GM19468 (cell line): ENCODE measurements at regions not wholly inside any gene's neighbourhood (a gene's known extent, or its start where the extent isn't known, plus 50 kb on each side); places are given as distances from the start of the nearest gene placed in this dataset.
"Not testable (repeated sequence)": the region's sequence is repeated elsewhere in the genome, so short reads cannot be mapped to it uniquely, and the experiment has no call there.

Experiments used
- ATAC-seq: cut with Tn5 transposase; IDR thresholded peaks from one replicate; pipeline ENCODE4 v1.9.1; 2021; ENCODE audit warnings: mild to moderate bottlenecking, moderate library complexity, moderate number of reproducible peaks; ENCODE audit not compliant: unreplicated experiment; ENCODE audit errors: extremely low read depth

DNA sequence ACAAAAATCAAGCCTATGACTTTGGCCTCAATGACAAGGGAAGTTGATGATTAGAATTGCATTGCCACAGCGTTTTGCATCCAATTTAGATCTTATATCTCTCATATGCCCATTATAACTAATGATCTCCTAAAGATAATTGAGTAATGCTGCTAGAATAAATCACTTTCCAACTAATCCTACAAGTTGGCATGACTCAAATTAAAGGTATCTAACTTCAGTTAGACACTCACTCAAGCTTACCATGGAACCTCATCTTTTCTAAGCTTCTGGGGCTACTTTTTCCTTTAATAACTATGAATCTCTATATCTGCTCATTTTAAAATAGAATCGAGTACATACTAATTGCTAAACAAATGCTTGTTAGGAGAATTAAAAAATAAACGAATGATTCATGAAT lies 427.8 kb downstream of the BTG1 start:
- ATAC-seq: no peak

- not testable (repeated sequence) for ATAC-seq
These were observed 433.7 kb downstream of the BTG1 start for GRCh38 chr12:91711925-91712324.

DNA sequence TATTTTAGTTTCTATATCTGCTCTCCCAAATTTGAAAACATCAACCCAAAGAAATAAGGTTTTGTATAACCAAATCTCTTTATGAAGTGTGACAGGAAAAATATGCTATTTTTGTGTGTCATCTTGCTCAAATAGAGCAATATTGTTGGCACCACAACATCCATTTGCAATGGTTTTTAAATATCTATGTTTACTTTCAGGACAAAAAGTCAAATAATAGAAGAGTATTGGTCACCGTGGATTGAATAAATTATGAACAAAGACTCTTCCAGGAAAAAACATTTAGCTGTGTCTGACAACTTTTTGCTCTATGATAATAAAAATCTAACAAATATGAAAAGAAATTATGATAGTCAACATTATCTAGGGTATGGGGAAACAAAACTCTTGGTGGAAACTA lies 439.2 kb downstream of the BTG1 start:
- ATAC-seq: no peak

DNA sequence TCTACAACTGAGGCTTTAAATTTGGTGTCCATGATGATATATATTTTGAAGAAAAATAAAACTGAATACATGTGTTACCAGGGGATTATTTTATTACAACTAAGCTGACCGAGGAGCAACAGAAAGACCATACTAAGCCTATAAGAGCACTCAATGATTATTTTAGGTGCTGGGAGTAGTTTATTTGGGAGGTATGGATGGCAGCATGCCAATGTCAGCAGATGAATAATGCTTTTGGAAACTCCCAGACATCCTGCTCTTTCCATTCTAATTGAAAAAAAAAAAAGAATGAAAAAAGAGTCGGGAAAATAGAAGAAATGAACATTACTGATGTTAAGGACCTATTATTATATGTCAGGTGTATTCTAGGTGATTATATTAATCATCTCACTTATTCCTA lies 441.2 kb downstream of the BTG1 start:
- no peak for ATAC-seq

GRCh38 chr12:91703491-91704283 lies 442.0 kb downstream of the BTG1 start:
- no peak for ATAC-seq

DNA sequence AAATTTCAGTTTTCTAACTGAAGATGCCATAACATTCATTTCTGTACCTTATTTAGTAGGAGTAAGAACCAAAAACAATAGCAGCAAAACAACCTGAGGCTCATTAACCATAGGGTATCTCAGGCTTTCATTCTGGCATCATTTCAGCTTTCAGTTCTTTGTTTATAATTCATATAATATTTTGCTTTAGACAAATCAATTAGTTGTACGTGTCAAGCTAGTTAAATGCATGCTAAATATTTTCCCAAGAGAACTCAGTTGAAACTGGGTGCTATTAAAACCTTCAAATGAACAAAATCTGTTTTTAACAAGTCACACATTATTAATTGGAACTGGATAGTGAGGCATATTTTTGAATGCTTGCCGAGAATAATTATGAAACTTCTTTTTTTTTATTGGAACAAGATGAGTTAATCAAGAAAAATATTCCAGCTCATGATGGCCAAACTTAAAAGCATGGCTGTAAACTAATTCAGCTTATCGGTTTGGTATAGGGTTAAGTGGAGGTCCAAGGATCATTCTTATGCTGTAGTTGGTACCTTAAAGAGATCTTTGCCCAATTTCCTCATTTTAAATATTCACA lies 442.7 kb downstream of the BTG1 start:
- ATAC-seq: no peak

- no peak for ATAC-seq
These were observed 449.7 kb downstream of the BTG1 start for GRCh38 chr12:91695964-91696363.

GRCh38 chr12:91695406-91695805 lies 450.2 kb downstream of the BTG1 start:
- not testable (repeated sequence) for ATAC-seq

- no peak for ATAC-seq
These were observed 455.1 kb downstream of the BTG1 start for GRCh38 chr12:91690531-91690930.

GRCh38 chr12:91687052-91688017 lies 458.3 kb downstream of the BTG1 start:
- no peak for ATAC-seq

DNA sequence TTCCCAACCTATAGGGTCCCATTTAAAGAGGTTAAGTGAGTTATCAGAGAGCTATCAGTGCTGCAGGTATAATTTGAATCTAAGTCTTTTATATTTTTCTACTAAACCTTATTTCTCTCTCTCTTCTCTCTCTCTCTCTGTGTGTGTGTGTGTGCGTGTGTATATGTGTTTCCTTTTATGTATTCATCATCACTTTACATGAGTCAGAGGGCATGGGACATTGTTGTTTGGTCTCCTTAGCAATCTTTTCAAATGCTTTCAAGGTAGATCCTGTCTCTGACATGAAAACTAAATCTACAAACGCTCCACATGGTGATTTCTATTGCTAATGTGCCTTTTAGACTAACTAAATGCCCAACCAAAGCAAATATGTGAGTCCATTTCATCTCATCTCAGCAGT lies 459.7 kb downstream of the BTG1 start:
- no peak for ATAC-seq

- ATAC-seq: no peak
These were observed 463.9 kb downstream of the BTG1 start for GRCh38 chr12:91681751-91682150.

DNA sequence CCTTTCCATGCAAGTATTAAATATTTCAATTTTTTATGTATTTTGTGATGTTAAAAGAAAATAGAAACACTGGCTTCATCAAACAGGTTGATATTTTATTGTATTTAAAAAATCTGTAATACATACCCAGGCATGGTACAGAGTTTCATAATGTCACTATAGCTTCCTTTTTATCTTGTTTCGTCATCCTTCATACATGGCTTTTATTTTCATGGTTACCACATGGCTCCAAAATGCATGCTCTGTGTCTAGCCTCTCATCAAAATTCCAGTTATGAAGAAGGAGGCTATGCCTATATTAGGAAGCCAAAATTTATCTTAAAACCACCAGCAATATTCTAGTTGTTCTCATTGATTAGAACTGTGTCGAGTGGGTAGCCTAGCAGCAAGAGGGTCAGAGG lies 464.8 kb downstream of the BTG1 start:
- no peak for ATAC-seq

DNA sequence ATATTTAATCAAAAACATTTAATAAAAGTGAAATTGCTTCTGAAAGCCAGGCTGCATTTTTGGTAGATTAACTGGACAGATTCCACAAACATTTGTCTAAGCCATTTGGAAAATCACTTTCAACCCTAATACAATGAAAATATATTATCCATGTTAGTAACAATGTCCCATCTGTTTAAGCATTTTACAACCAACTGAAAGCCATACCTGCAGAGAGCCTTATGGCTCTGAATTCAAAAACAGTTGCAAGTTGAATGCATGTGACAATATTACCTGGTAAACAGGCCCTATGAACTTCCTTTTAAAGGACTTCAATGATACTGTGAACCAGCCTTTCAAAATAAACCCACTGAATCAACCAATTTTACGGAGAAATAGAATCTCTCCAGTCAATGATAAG lies 468.1 kb downstream of the BTG1 start:
- ATAC-seq: no peak

DNA sequence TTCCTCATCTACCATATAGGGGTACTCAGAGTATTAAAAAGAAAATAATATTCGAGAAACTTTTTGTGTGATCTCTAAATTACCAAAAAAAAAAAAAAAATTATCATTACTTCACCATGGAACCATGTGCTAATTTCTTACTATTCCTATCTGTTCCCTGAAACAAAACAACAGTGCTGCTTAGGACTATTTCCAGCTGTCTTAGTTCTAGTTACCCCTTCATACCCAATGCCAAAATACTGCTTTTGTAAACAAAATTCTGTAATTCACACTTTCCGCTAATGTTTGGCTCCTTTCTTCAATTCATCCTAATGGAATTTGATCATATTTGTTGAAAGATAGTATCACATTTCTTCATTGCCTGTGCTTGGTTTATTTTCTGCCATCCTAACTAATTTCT lies 470.2 kb downstream of the BTG1 start:
- ATAC-seq: no peak

DNA sequence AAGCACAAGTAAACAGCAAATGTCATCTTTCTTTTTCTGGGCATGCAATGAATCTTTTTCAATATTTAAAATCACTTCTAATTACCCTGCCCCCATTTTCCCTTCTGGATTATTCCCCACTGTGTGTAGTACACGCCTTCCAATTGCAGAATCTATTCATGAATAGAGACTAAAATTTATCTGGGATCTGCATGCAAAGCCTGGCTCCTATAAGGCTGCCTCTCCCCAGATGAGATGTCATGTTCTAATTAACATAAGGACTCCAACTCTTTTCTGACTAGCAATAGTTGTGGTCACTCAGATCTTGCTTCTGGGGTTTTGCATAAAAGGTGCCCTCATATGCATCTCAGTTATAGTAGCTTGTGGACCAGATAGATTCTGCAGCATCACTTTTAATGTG lies 473.5 kb downstream of the BTG1 start:
- ATAC-seq: no peak

DNA sequence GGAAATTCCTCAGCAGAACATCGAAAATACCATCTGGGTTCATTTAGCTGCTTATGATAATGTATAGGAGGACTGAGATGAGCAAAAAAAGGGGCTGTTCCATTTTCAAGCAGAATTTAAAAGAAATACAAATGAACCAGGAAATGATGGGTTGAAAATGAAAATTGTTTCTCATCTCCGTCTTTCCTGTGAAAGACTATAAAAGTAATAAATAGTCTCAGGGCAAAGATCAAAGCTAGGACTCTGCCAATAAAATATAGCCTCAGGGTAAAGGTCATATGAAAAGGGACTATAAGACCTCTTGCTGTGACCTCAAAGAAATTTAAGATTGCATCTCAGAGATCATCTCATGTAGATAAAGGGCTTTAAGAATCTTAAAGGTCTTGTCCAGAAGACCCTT lies 478.0 kb downstream of the BTG1 start:
- no peak for ATAC-seq

- ATAC-seq: no peak
These were observed 481.1 kb upstream of the DCN start for GRCh38 chr12:91663744-91664143.

DNA sequence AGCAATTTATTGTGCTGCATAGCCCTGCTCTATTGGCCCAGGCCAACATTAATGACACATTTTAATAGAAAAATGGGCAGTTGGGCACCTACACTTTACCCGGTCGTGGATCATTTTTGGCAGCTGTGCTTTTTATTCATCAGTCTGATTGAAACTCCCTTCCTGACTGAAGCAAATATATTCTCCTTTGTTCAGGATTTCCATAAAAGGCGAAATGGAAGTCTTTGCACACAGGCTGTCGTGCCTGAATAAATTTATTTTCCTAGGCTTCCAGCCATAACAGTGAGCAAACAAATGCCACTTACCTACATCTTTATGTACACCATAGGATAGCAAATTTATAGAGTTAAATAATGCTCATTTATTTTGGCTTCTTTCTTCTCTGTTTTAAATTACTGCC lies 480.7 kb upstream of the DCN start:
- ATAC-seq: no peak

- no peak for ATAC-seq
These were observed 479.4 kb upstream of the DCN start for GRCh38 chr12:91662021-91662420.

GRCh38 chr12:91657032-91657431 lies 474.4 kb upstream of the DCN start:
- ATAC-seq: no peak
